Panc1 (cell line): ENCODE measurements at regions not wholly inside any gene's neighbourhood (a gene's known extent, or its start where the extent isn't known, plus 50 kb on each side); places are given as distances from the start of the nearest gene placed in this dataset.

Experiments
- ATAC-seq: fragments of 200-7000 bp; cut with Tn5 transposase; 2 replicates; pipeline ENCODE4 v1.9.1; 2020; ENCODE audit warnings: mild to moderate bottlenecking, moderate library complexity
- BruUV-seq: library from RNA; stranded (reverse); fragments of 400-500 nt; replicated peaks from 2 replicates; lab custom pipeline; 2021; lab: Mats Ljungman, UMichigan
- CTCF ChIA-PET: fragments of 300-600 bp; sonication (Branson Sonifier 250); formaldehyde crosslinking; loops from one replicate; lab custom pipeline; 2022; ENCODE audit warnings: antibody characterized with exemption; lab: Charles Lee
- POLR2A ChIA-PET: fragments of 300-600 bp; sonication (Branson Sonifier 250); formaldehyde crosslinking; loops from one replicate; lab custom pipeline; 2022; ENCODE audit warnings: antibody characterized with exemption; lab: Charles Lee
- DNase-seq: peaks from one replicate; pipeline ENCODE4 v3.0.0-alpha.2; 2010; ENCODE audit warnings: low read depth, low spot score
- H3K27ac ChIP-seq: 2 replicates; pipeline ENCODE4 v1.5.1; 2011; ENCODE audit warnings: mild to moderate bottlenecking, low read length, inconsistent platforms
- H3K27me3 ChIP-seq: fragments of 200-500 bp; sonication (Bioruptor generic); 2 replicates; pipeline ENCODE4 v1.6.0; 2014; ENCODE audit warnings: low read length, inconsistent platforms; ENCODE audit not compliant: control insufficient read depth, insufficient read depth
- H3K36me3 ChIP-seq: fragments of 200-500 bp; sonication (Bioruptor generic); 2 replicates; pipeline ENCODE4 v1.5.1; 2014; ENCODE audit warnings: inconsistent platforms, mild to moderate bottlenecking, low read length, moderate library complexity; ENCODE audit not compliant: control insufficient read depth, insufficient read depth
- H3K4me1 ChIP-seq: 2 replicates; pipeline ENCODE4 v1.5.1; 2011; ENCODE audit warnings: inconsistent platforms, mild to moderate bottlenecking, low read length, moderate library complexity; ENCODE audit not compliant: control insufficient read depth, insufficient read depth
- H3K4me3 ChIP-seq, 2 experiments: 2 replicates each; pipeline ENCODE4 v1.5.1; 2011 to 2012; ENCODE audit warnings: low read depth in 2 of 2, low read length in 2 of 2, mild to moderate bottlenecking in 2 of 2, inconsistent platforms in 1 of 2, moderate library complexity in 1 of 2
- H3K9me3 ChIP-seq: fragments of 200-500 bp; sonication (Bioruptor generic); 2 replicates; pipeline ENCODE4 v1.5.1; 2014; ENCODE audit warnings: low read depth, mild to moderate bottlenecking, inconsistent platforms, low read length, moderate library complexity; ENCODE audit not compliant: control insufficient read depth, insufficient read depth
- POLR2AphosphoS5 ChIP-seq: IDR thresholded peaks from 2 replicates; pipeline ENCODE4 v1.6.1; 2012; ENCODE audit warnings: mild to moderate bottlenecking, low read depth, low read length, moderate library complexity
- SIN3A ChIP-seq: IDR thresholded peaks from 2 replicates; pipeline ENCODE4 v1.6.1; 2012; ENCODE audit warnings: low read depth, mild to moderate bottlenecking, low read length, moderate library complexity, borderline replicate concordance; ENCODE audit not compliant: insufficient read depth
- TCF7L2 ChIP-seq: IDR thresholded peaks from 2 replicates; pipeline ENCODE4 v1.6.1; 2011; ENCODE audit warnings: mild to moderate bottlenecking, low read depth, low read length, inconsistent platforms
- in situ Hi-C: cut with HindIII; loops from 2 replicates; pipeline ENCODE4 v1.10.0; 2016; ENCODE audit warnings: low sequenced_read_pairs, low pct_unique_long_range_greater_than_20kb
- intact Hi-C: fragments of 100-400 bp; cut with micrococcal nuclease; formaldehyde crosslinking; loops from one replicate; pipeline ENCODE4 v1.10.0; 2022; ENCODE audit not compliant: unreplicated experiment
- TF ChIP-seq, protein P1 (sequence below), 2 experiments: IDR thresholded peaks; 2 replicates each; pipeline ENCODE4 v1.6.1; 2011 to 2012; ENCODE audit warnings: low read depth in 2 of 2, control low read depth in 1 of 2, low read length in 1 of 2, mild to moderate bottlenecking in 1 of 2, moderate library complexity in 1 of 2; ENCODE audit not compliant: insufficient read depth in 1 of 2
- TF ChIP-seq, protein P2 (sequence below): fragments of 450-650 bp; IDR thresholded peaks from 2 replicates; pipeline ENCODE4 v1.5.1; 2017; ENCODE audit warnings: mild to moderate bottlenecking

- intact Hi-C loops (no loop called here), in situ Hi-C loops (no loop called here)
- Histone ChIP-seq H3K27me3 (no peaks in the 10 kb centered on the region), H3K4me1 (no peaks in the 10 kb centered on the region), H3K36me3 (no peaks in the 10 kb centered on the region), H3K27ac (no peak overlapping the region), H3K4me3 (no peak overlapping the region), H3K9me3 (no peaks in the 10 kb centered on the region)
- POLR2A ChIA-PET = no interaction called here
- ATAC-seq (no peak), DNase-seq (no peak)
- TF ChIP-seq POLR2AphosphoS5 (no peak), TCF7L2 (no peak), SIN3A (no peak)
- TF ChIP-seq, protein P1, sequence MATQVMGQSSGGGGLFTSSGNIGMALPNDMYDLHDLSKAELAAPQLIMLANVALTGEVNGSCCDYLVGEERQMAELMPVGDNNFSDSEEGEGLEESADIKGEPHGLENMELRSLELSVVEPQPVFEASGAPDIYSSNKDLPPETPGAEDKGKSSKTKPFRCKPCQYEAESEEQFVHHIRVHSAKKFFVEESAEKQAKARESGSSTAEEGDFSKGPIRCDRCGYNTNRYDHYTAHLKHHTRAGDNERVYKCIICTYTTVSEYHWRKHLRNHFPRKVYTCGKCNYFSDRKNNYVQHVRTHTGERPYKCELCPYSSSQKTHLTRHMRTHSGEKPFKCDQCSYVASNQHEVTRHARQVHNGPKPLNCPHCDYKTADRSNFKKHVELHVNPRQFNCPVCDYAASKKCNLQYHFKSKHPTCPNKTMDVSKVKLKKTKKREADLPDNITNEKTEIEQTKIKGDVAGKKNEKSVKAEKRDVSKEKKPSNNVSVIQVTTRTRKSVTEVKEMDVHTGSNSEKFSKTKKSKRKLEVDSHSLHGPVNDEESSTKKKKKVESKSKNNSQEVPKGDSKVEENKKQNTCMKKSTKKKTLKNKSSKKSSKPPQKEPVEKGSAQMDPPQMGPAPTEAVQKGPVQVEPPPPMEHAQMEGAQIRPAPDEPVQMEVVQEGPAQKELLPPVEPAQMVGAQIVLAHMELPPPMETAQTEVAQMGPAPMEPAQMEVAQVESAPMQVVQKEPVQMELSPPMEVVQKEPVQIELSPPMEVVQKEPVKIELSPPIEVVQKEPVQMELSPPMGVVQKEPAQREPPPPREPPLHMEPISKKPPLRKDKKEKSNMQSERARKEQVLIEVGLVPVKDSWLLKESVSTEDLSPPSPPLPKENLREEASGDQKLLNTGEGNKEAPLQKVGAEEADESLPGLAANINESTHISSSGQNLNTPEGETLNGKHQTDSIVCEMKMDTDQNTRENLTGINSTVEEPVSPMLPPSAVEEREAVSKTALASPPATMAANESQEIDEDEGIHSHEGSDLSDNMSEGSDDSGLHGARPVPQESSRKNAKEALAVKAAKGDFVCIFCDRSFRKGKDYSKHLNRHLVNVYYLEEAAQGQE (IDR thresholded peaks at IDR 0.05; ENCODE audit: insufficient read depth in 1 of 2, low read depth in 2 of 2, low read length in 1 of 2) = no peak
- TF ChIP-seq, protein P2, sequence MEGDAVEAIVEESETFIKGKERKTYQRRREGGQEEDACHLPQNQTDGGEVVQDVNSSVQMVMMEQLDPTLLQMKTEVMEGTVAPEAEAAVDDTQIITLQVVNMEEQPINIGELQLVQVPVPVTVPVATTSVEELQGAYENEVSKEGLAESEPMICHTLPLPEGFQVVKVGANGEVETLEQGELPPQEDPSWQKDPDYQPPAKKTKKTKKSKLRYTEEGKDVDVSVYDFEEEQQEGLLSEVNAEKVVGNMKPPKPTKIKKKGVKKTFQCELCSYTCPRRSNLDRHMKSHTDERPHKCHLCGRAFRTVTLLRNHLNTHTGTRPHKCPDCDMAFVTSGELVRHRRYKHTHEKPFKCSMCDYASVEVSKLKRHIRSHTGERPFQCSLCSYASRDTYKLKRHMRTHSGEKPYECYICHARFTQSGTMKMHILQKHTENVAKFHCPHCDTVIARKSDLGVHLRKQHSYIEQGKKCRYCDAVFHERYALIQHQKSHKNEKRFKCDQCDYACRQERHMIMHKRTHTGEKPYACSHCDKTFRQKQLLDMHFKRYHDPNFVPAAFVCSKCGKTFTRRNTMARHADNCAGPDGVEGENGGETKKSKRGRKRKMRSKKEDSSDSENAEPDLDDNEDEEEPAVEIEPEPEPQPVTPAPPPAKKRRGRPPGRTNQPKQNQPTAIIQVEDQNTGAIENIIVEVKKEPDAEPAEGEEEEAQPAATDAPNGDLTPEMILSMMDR = no peak
- CTCF ChIA-PET = no interaction called here
- BruUV-seq = no TSS peak
These were observed 106.7 kb upstream of the GUCY1A1 start for GRCh38 chr4:155559915-155560314.

- TF ChIP-seq SIN3A (no peak), POLR2AphosphoS5 (no peak), TCF7L2 (no peak)
- TF ChIP-seq, protein P1 (IDR thresholded peaks at IDR 0.05; ENCODE audit: insufficient read depth in 1 of 2, low read depth in 2 of 2, low read length in 1 of 2) = no peak
- TF ChIP-seq, protein P2 = no peak
- H3K36me3 ChIP-seq = no peaks in the 10 kb centered on the region
- intact Hi-C loops = no loop called here
- H3K27ac ChIP-seq = no peak overlapping the region
- no TSS peak for BruUV-seq
- POLR2A ChIA-PET = no interaction called here
- in situ Hi-C loops = no loop called here
- H3K9me3 ChIP-seq = no peaks in the 10 kb centered on the region
- CTCF ChIA-PET = no interaction called here
- H3K4me1 ChIP-seq = no peaks in the 10 kb centered on the region
- ATAC-seq (no peak), DNase-seq (no peak)
- no peaks in the 10 kb centered on the region for H3K27me3 ChIP-seq
- no peak overlapping the region for H3K4me3 ChIP-seq
These were observed 114.5 kb upstream of the GUCY1A1 start for GRCh38 chr4:155552180-155552579.
